WTC11 (cell line): ENCODE measurements at regions not wholly inside any gene's neighbourhood (a gene's known extent, or its start where the extent isn't known, plus 50 kb on each side); places are given as distances from the start of the nearest gene placed in this dataset.

Experiments used
- ATAC-seq: fragments of 200-7000 bp; cut with Tn5 transposase; 2 replicates; pipeline ENCODE4 v1.10.0; 2021; ENCODE audit warnings: mild to moderate bottlenecking, moderate library complexity
- CTCF ChIA-PET: fragments of 300-600 bp; sonication (Branson Sonifier 250); formaldehyde crosslinking; loops from one replicate; lab custom pipeline; 2021; ENCODE audit warnings: antibody characterized with exemption; lab: Charles Lee
- POLR2A ChIA-PET: fragments of 350-600 bp; sonication (Branson Sonifier 250); formaldehyde crosslinking; loops from one replicate; lab custom pipeline; 2021; ENCODE audit warnings: antibody characterized with exemption; lab: Charles Lee
- DNase-seq: peaks from one replicate; pipeline ENCODE4 v3.0.0; 2021; ENCODE audit warnings: low spot score
- H3K27ac Mint-ChIP-seq: 2 replicates; pipeline ENCODE4 v1.8.0; 2021; ENCODE audit warnings: mixed read lengths
- H3K27me3 Mint-ChIP-seq: 2 replicates; pipeline ENCODE4 v1.8.0; 2021; ENCODE audit warnings: low read depth, mild to moderate bottlenecking, moderate library complexity, mixed read lengths
- H3K36me3 Mint-ChIP-seq: 2 replicates; pipeline ENCODE4 v1.8.0; 2021; ENCODE audit warnings: mixed read lengths
- H3K4me1 Mint-ChIP-seq: 2 replicates; pipeline ENCODE4 v1.8.0; 2022; ENCODE audit warnings: mixed read lengths
- H3K4me3 Mint-ChIP-seq: 2 replicates; pipeline ENCODE4 v1.8.0; 2021; ENCODE audit warnings: mild to moderate bottlenecking, moderate library complexity, mixed read lengths
- H3K9me3 Mint-ChIP-seq: 2 replicates; pipeline ENCODE4 v1.8.0; 2021; ENCODE audit warnings: mixed read lengths
- CDX4 ChIP-seq: fragments of 250-450 bp; sonication (Bioruptor Pico); IDR thresholded peaks from 2 replicates; pipeline ENCODE4 v1.9.0; 2021; ENCODE audit warnings: moderate library complexity, mild to moderate bottlenecking, inconsistent platforms, borderline replicate concordance
- E2F5 ChIP-seq: sonication (generic); formaldehyde crosslinking; IDR thresholded peaks from 2 replicates; pipeline ENCODE4 v1.8.1; 2022; ENCODE audit warnings: mild to moderate bottlenecking, moderate library complexity, missing genetic modification reagents
- ELF4 ChIP-seq: sonication (generic); formaldehyde crosslinking; IDR thresholded peaks from 2 replicates; pipeline ENCODE4 v1.8.1; 2022; ENCODE audit warnings: low read depth, mild to moderate bottlenecking, moderate library complexity, missing genetic modification reagents
- EMX1 ChIP-seq: fragments of 250-450 bp; sonication (Bioruptor Pico); IDR thresholded peaks from 2 replicates; pipeline ENCODE4 v1.8.0; 2021; ENCODE audit warnings: mild to moderate bottlenecking
- GTF2I ChIP-seq: fragments of 250-450 bp; sonication (Bioruptor Pico); conservative IDR thresholded peaks from 2 replicates; pipeline ENCODE4 v1.4.0; 2021; ENCODE audit warnings: mild to moderate bottlenecking
- IRF2 ChIP-seq: sonication (generic); formaldehyde crosslinking; IDR thresholded peaks from 2 replicates; pipeline ENCODE4 v1.8.0; 2022; ENCODE audit warnings: low read depth, missing genetic modification reagents, borderline replicate concordance
- MAX ChIP-seq: sonication (generic); formaldehyde crosslinking; IDR thresholded peaks from 2 replicates; pipeline ENCODE4 v1.8.0; 2022; ENCODE audit warnings: mild to moderate bottlenecking, missing genetic modification reagents
- MLX ChIP-seq: sonication (generic); formaldehyde crosslinking; IDR thresholded peaks from 2 replicates; pipeline ENCODE4 v1.8.1; 2023; ENCODE audit warnings: mild to moderate bottlenecking, missing genetic modification reagents, moderate library complexity
- MYBL2 ChIP-seq: sonication (generic); formaldehyde crosslinking; IDR thresholded peaks from 2 replicates; pipeline ENCODE4 v1.8.1; 2023; ENCODE audit warnings: mild to moderate bottlenecking, moderate library complexity, missing genetic modification reagents
- NFATC4 ChIP-seq: fragments of 250-450 bp; sonication (Bioruptor Pico); IDR thresholded peaks from 2 replicates; pipeline ENCODE4 v1.9.0; 2021; ENCODE audit warnings: mild to moderate bottlenecking
- NR3C1 ChIP-seq: sonication (generic); formaldehyde crosslinking; conservative IDR thresholded peaks from 2 replicates; pipeline ENCODE4 v1.8.1; 2023; ENCODE audit warnings: low read depth, mild to moderate bottlenecking, missing genetic modification reagents
- SOX15 ChIP-seq: fragments of 250-450 bp; sonication (Bioruptor Pico); IDR thresholded peaks from 2 replicates; pipeline ENCODE4 v1.9.0; 2021; ENCODE audit warnings: mild to moderate bottlenecking
- ZNF138 ChIP-seq: sonication (generic); formaldehyde crosslinking; conservative IDR thresholded peaks from 2 replicates; pipeline ENCODE4 v1.8.1; 2022; ENCODE audit warnings: mild to moderate bottlenecking, moderate library complexity, missing genetic modification reagents
- ZNF219 ChIP-seq: sonication (generic); formaldehyde crosslinking; IDR thresholded peaks from 2 replicates; pipeline ENCODE4 v1.8.0; 2023; ENCODE audit warnings: missing genetic modification reagents, mild to moderate bottlenecking, borderline replicate concordance
- ZNF232 ChIP-seq: sonication (generic); formaldehyde crosslinking; IDR thresholded peaks from 2 replicates; pipeline ENCODE4 v1.8.0; 2022; ENCODE audit warnings: mild to moderate bottlenecking, missing genetic modification reagents
- TF ChIP-seq, protein P1 (sequence below): sonication (generic); formaldehyde crosslinking; conservative IDR thresholded peaks from 2 replicates; pipeline ENCODE4 v1.8.1; 2022; ENCODE audit warnings: mild to moderate bottlenecking, missing genetic modification reagents
- TF ChIP-seq, protein P2 (sequence below): sonication (generic); formaldehyde crosslinking; IDR thresholded peaks from 2 replicates; pipeline ENCODE4 v1.8.0; 2022; ENCODE audit warnings: missing genetic modification reagents
- TF ChIP-seq, protein P3 (sequence below): fragments of 200-600 bp; IDR thresholded peaks from 2 replicates; pipeline ENCODE4 v1.8.0; 2022; ENCODE audit warnings: antibody characterized with exemption
- TF ChIP-seq, protein P4 (sequence below): fragments of 250-450 bp; sonication (Bioruptor Pico); IDR thresholded peaks from 2 replicates; pipeline ENCODE4 v2.1.2; 2022; ENCODE audit warnings: mild to moderate bottlenecking, moderate library complexity

DNA sequence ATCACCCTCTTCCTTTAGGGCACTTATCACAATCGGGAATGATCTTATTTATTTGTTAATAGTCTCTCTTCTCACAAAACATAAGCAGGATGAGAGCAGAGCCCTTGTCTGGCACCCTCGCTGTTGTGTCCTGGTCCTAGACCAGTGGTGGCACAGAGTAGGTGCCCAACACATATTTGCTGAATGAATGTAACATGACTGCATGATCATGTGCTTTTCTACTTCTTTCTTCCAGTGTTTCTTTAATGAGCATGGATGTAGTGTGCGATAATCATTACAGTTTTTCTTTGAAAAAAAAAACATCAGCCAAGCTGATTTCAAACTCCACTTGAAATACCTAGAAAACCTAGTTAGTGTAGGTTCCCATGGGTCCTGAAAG, 164.1 kb downstream of the CHIC2 start:
- Mint-ChIP-seq H3K9me3 (no peaks in the 10 kb centered on the region), H3K27me3 (peaks cover 8% of the 10 kb centered on the region), H3K27ac (no peak overlapping the region), H3K4me1 (peaks cover 12% of the 10 kb centered on the region)
- CTCF ChIA-PET, result interaction anchor here (1.1 to 1.5 kb wide), 2 partner anchors 332 to 334 kb away, joined by 5 read pairs; no protein-coding TSS in a partner anchor
- TF ChIP-seq ZNF219 (CRISPR knock-in tag) (no peak), ELF4 (CRISPR knock-in tag) (no peak), GTF2I (no peak), ZNF138 (CRISPR knock-in tag) (no peak), MYBL2 (CRISPR knock-in tag) (no peak), CDX4 (CRISPR knock-in tag) (no peak), MAX (CRISPR knock-in tag) (no peak), IRF2 (CRISPR knock-in tag) (no peak), EMX1 (no peak), SOX15 (CRISPR knock-in tag) (no peak), MLX (CRISPR knock-in tag) (no peak), E2F5 (CRISPR knock-in tag) (no peak)
- TF ChIP-seq, protein P1, sequence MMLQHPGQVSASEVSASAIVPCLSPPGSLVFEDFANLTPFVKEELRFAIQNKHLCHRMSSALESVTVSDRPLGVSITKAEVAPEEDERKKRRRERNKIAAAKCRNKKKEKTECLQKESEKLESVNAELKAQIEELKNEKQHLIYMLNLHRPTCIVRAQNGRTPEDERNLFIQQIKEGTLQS, result no peak
- TF ChIP-seq, protein P2, sequence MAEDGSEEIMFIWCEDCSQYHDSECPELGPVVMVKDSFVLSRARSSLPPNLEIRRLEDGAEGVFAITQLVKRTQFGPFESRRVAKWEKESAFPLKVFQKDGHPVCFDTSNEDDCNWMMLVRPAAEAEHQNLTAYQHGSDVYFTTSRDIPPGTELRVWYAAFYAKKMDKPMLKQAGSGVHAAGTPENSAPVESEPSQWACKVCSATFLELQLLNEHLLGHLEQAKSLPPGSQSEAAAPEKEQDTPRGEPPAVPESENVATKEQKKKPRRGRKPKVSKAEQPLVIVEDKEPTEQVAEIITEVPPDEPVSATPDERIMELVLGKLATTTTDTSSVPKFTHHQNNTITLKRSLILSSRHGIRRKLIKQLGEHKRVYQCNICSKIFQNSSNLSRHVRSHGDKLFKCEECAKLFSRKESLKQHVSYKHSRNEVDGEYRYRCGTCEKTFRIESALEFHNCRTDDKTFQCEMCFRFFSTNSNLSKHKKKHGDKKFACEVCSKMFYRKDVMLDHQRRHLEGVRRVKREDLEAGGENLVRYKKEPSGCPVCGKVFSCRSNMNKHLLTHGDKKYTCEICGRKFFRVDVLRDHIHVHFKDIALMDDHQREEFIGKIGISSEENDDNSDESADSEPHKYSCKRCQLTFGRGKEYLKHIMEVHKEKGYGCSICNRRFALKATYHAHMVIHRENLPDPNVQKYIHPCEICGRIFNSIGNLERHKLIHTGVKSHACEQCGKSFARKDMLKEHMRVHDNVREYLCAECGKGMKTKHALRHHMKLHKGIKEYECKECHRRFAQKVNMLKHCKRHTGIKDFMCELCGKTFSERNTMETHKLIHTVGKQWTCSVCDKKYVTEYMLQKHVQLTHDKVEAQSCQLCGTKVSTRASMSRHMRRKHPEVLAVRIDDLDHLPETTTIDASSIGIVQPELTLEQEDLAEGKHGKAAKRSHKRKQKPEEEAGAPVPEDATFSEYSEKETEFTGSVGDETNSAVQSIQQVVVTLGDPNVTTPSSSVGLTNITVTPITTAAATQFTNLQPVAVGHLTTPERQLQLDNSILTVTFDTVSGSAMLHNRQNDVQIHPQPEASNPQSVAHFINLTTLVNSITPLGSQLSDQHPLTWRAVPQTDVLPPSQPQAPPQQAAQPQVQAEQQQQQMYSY (CRISPR knock-in tag), result no peak
- TF ChIP-seq, protein P3, sequence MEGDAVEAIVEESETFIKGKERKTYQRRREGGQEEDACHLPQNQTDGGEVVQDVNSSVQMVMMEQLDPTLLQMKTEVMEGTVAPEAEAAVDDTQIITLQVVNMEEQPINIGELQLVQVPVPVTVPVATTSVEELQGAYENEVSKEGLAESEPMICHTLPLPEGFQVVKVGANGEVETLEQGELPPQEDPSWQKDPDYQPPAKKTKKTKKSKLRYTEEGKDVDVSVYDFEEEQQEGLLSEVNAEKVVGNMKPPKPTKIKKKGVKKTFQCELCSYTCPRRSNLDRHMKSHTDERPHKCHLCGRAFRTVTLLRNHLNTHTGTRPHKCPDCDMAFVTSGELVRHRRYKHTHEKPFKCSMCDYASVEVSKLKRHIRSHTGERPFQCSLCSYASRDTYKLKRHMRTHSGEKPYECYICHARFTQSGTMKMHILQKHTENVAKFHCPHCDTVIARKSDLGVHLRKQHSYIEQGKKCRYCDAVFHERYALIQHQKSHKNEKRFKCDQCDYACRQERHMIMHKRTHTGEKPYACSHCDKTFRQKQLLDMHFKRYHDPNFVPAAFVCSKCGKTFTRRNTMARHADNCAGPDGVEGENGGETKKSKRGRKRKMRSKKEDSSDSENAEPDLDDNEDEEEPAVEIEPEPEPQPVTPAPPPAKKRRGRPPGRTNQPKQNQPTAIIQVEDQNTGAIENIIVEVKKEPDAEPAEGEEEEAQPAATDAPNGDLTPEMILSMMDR, result no peak
- TF ChIP-seq, all 79 proteins: peak for 0
- ATAC-seq, result no peak
- no peak for DNase-seq
- Mint-ChIP-seq H3K36me3 (no peaks in the 10 kb centered on the region), H3K4me3 (no peak overlapping the region)
- POLR2A ChIA-PET, result no interaction called here

DNA sequence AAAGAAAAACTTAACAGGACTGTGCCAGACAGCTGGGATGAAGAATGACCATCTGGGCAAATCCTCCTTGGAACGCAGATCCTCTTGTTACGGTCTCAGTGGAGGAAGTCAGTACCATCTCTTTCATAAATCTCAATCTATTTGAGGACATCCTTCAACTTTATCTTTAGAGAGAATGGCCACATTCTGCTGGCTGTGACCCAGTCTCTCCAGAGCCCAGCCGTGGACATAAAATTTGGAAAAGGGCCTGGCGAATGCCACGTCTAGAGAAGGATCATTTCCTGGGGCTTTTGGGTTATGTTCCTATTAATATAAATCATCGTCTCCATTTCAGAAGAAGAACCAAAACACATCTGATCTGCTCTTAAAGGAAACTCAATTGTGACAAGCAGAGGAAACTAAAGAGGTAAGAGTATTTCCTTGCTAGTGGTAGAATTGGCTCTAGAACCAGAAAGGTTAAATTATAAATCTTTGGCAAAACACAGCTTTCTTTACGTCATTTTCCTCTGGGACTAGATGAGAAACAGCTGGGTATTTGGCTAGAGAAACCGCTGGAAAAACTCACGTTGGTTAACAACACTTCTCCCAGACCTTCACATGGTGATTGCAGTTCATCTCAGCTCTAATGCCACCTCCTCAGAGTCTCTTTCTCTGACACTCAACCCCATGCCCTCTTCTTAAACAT, 164.7 kb downstream of the CHIC2 start:
- Mint-ChIP-seq H3K9me3 (no peaks in the 10 kb centered on the region), H3K27ac (no peak overlapping the region), H3K36me3 (no peaks in the 10 kb centered on the region), H3K4me1 (peaks cover 12% of the 10 kb centered on the region), H3K4me3 (no peak overlapping the region), H3K27me3 (peaks cover 8% of the 10 kb centered on the region)
- ChIA-PET POLR2A (no interaction called here), CTCF (interaction anchor here (1.1 to 1.5 kb wide), 2 partner anchors 333 to 334 kb away, joined by 5 read pairs; no protein-coding TSS in a partner anchor)
- no peak for TF ChIP-seq ZNF232 (CRISPR knock-in tag)
- TF ChIP-seq, protein P4, sequence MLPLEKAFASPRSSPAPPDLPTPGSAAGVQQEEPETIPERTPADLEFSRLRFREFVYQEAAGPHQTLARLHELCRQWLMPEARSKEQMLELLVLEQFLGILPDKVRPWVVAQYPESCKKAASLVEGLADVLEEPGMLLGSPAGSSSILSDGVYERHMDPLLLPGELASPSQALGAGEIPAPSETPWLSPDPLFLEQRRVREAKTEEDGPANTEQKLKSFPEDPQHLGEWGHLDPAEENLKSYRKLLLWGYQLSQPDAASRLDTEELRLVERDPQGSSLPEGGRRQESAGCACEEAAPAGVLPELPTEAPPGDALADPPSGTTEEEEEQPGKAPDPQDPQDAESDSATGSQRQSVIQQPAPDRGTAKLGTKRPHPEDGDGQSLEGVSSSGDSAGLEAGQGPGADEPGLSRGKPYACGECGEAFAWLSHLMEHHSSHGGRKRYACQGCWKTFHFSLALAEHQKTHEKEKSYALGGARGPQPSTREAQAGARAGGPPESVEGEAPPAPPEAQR (CRISPR knock-in tag), result no peak
- no peak for TF ChIP-seq NR3C1 (CRISPR knock-in tag)
- TF ChIP-seq NFATC4 (CRISPR knock-in tag), result no peak
- ATAC-seq (no peak), DNase-seq (no peak)
